ENCODE measurements at regions not wholly inside any gene's neighbourhood (a gene's known extent, or its start where the extent isn't known, plus 50 kb on each side); places are given as distances from the start of the nearest gene placed in this dataset.

GRCh38 chr14:89721956-89722355, 232.6 kb downstream of the EFCAB11 start (continued):
- TF ChIP-seq HDAC6 (IDR thresholded peaks at IDR 0.05; ENCODE audit: unreplicated experiment) (no peak), FOXM1 (IDR thresholded peaks at IDR 0.05; ENCODE audit: low read depth, low read length) (no peak), MYB (IDR thresholded peaks at IDR 0.05; ENCODE audit: borderline replicate concordance, low read depth, low read length) (no peak), IRF4 (IDR thresholded peaks at IDR 0.05; ENCODE audit: low read depth, low read length) (no peak), SIX5 (IDR thresholded peaks at IDR 0.05; ENCODE audit: low read depth, low read length, severe bottlenecking) (no peak), NFYB (IDR thresholded peaks at IDR 0.05; ENCODE audit: insufficient read depth, low read depth, low read length) (no peak), ZNF274 (IDR thresholded peaks at IDR 0.05; ENCODE audit: insufficient read depth, insufficient read length) (no peak), IRF3 (IDR thresholded peaks at IDR 0.05) (no peak), TCF3 (IDR thresholded peaks at IDR 0.05; ENCODE audit: borderline replicate concordance, insufficient read depth, low read depth, low read length) (no peak)
- TF ChIP-seq, protein P1, sequence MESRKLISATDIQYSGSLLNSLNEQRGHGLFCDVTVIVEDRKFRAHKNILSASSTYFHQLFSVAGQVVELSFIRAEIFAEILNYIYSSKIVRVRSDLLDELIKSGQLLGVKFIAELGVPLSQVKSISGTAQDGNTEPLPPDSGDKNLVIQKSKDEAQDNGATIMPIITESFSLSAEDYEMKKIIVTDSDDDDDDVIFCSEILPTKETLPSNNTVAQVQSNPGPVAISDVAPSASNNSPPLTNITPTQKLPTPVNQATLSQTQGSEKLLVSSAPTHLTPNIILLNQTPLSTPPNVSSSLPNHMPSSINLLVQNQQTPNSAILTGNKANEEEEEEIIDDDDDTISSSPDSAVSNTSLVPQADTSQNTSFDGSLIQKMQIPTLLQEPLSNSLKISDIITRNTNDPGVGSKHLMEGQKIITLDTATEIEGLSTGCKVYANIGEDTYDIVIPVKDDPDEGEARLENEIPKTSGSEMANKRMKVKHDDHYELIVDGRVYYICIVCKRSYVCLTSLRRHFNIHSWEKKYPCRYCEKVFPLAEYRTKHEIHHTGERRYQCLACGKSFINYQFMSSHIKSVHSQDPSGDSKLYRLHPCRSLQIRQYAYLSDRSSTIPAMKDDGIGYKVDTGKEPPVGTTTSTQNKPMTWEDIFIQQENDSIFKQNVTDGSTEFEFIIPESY (IDR thresholded peaks at IDR 0.05) = no peak

Data from GM12878 (cell line).